GM19023 (cell line): ENCODE measurements at regions not wholly inside any gene's neighbourhood (a gene's known extent, or its start where the extent isn't known, plus 50 kb on each side); places are given as distances from the start of the nearest gene placed in this dataset.

Source experiments
- ATAC-seq: cut with Tn5 transposase; IDR thresholded peaks from one replicate; pipeline ENCODE4 v1.9.1; 2021; ENCODE audit warnings: mild to moderate bottlenecking, moderate library complexity; ENCODE audit not compliant: unreplicated experiment

DNA sequence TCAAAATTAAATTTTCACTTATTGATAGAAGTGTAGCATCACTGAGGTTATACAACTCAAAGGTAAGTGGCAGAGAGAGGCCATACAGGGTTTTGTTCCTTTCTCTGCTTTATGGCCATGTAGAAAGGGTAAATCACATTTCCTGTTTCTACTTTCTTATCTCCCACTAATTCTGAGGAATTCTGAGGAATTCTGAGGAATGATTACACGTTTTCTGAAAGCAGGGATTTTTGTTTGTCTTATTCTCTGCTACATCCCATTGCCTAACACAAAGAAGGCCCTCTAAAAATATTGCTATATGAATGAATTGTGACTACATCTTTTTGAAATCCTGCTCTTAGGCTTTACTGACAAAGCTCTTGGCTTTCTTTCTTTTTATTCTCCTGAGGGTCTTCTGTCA, 516.9 kb upstream of the ZNF608 start:
- no peak for ATAC-seq

DNA sequence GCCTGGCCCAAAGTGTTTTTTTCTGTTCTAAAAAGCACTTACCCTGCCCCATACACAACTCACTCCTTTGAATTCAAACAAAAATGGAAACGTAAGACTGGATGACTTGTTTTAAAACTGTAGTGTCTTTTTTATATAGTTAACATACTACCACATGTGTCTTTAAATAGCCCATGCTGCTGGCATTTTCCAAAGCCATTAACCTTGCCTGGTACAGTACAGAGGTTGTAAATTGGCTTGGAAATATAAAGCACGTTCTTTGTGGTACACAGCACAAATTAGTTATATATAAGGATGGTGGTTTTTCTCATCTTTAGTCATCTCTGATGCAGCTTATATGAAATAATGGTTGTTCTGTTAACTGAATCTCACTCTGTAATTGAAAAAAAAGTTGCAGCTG, 519.7 kb upstream of the ZNF608 start:
- ATAC-seq, result no peak

DNA sequence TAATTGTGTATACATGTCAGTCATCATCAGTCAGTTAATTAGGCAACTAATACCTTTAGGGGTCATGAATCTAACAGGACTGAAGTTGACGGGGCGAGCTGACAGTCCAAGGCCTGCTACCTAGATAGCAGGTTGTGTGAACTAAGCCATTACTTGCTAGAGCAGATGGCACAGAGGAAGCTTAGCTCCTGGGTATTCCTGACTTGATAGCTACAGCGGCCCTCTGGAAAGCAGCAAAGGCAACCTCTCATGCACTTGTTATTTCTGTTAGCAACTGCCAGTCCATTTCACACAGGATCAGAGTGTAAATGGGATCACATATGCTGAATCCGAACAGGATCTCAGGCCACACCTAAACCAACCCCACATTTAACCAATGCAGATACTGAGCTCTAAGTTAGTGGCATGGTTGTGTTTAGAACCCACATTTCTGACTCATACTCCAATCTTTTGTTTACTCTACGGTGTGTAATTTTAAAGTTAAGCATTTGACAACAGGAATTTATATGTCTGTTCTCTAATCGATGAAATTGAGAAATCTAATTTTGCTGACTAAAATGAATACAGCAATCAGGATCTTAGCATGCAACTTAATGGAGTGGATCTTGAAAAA, 521.3 kb upstream of the ZNF608 start:
- ATAC-seq, result no peak

DNA sequence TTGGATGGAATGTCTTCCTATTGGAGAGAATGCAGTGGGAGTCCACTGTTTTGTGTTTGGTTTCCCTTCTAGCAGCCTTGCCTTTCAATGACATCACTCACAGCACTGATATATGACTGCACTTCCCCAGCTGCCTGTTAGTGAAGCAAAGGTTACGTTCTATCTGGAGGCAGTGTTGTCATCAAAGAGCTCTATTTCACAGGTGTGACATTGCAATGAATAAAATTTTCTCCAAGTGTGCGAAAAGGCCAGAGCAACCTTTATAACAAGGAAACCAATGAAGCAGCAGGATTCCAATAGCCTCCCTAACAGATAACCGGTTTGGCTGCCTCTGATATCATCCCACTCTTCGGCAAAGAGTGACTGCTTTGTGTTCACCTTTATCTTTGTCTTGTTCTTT, 523.5 kb upstream of the ZNF608 start:
- no peak for ATAC-seq

DNA sequence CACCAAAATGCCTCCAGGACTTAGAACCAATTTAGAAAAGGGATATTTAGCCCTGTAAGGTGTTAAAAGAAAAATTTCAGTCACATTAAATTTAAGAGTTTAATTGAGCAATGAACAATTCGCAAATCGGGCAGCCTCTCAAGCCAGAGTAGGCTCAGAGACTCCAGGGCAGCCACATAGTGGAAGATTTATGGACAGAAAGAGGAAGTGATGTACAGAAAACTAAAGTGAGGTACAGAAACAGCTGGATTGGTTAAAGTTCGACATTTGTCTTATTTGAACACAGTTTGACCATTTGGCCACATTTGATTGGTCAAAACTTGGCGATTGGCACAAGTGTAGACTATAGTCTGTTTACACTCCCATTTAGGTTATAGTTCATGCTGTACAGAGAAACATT, 525.9 kb upstream of the ZNF608 start:
- ATAC-seq, result no peak

DNA sequence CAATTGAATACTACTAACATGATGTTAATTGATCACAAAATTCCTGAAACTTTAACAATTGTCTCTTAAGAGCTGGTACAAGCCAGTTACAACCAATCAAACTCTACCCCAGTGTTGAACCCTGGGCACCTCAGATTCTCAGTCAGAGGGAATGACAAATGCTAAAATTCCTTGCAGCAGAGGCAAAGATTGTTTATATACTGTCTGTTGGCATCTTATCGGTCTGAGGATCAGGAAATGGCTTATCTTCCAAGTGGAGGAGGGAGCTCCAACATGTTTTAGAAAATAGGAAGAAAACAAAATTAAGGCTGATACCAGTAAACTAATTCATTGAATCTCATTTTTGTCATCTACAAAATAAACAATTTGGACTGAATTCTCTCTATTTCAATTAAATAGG, 527.8 kb upstream of the ZNF608 start:
- no peak for ATAC-seq

DNA sequence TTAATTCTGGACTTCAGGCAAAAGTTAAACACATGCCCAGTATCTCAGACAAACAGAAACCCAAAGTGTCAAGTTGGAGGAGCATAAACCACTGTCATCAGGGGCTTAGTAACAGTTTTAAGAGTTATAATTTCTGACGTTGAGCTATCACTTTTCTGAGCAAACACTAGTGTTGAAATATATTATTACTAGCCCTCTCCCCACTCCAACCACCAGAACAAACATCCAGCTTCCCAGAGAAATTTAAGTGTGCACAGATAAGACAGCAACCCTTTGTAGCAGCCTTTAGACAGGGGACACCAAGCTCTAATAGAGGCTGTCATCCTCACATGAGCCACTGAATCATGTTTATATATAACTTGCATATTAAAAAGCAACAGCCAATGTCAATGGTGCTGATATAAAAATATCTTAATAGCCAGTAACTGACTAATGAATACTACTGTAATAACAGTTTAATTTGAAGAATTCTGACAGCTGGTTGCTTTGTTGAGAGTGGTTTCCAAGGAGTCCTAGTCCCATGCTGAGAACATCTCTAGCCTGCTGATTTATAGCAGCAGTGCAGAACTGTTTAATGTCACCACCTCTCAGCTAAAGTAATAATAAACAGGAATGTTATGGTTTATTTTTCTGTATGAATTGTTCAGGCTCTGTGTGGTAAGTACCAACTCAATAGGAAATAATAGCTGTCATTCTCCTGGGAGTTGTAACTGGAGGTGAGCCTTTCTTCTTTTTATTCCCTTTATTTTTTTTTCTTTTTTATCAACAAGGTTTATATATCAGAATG, 528.7 kb upstream of the ZNF608 start:
- no peak for ATAC-seq

DNA sequence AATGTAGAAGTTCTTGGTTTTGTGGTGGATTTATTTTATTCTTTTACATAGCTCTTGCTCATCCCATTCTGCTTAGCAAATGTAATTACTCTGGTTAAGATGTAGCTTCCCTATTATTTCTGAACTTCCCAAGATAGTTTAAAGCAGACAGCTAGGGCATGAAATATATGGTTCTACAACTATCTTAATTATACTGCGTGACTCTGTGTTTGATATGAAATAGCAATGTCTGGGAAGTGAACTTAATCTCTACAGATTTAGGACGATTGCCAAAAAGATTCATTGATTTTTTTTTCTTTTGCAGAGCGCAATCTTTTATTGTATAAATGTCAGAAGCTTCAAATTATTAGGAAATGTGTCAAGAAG, 529.3 kb upstream of the ZNF608 start:
- no peak for ATAC-seq

DNA sequence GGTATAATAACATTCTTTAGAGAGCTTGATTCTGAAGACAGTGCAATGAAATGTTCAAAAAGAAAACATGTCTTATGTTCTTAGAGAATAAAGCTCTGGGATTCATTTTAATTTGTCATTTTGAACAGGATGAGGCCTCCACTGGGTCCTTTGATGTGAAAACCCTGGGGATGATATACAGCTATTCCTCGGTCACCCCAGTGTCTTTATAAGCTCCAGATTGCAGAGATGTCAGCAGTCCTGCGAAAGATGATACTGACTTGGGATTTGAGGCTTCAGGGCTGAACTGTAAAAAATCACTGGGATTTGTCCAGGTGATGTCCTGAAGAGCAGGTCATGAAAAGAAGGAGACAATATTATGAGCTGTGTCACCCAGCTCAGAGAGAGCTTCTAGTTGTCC, 529.7 kb upstream of the ZNF608 start:
- ATAC-seq, result no peak

DNA sequence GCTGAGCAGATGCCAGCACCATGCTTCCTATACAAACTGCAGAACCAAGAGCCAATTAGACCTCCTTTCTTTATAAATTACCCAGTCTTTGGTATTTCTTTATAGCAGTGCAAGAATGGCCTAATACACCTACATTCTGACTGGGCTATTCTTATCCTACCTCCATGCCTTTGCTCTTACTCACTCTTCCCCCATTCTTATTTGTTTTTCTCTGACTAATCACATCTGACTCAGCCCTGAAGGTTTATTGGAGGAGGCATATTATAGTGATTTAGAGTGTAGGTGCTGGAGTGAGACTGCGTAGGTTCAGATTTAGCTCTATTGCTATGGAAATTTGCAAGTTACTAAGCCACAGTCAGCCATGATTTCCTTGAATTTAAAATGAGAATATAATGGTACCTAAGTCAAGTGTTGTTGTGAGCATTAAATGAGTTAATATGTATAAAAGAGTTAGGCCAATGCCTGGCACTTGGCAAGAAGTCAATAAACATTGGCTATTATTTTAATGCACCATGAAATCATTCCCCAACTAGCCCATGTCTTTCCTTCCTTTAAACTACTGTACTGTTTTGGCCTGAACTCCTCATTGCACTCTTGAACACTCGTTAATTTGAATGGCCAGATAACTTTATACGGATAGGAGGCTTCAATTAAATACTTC, 531.2 kb upstream of the ZNF608 start:
- no peak for ATAC-seq

DNA sequence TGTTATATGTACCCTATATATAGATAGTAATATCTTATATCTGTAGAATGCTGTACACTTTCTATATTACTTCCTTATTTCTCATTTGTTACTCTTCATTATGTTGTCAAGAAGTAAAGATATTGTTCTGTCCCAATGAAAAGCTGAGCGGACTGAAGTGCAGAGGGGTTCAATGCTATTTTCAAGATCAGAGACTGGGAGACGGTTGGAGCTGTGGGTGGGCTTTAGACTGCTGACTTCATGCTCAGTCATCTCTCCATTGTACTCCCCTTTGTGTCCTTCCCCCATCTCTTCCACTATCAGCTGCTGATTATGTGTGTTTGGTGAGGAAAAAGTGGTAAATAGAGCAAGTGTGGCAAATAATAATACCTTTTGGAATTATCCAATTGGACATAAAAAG, 532.3 kb upstream of the ZNF608 start:
- ATAC-seq, result no peak

DNA sequence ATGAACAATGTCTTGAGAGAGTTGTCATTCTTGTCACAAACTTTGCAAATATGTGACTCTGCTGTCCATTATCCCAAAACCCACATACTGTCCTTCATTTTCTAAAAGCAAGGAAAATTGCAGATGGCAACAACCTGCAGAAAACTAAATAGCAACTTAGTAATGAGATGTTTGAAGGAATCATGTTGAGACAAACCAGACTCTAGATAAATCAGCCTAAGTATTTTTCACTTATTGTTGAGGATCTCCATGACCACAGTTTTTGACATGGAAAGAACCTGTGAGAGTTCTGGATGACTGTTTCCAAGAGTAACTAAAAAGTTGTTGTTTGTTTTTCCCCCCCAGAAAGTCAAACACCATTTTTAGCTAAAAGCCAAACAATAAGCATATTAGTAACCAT, 535.2 kb upstream of the ZNF608 start:
- ATAC-seq, result no peak

DNA sequence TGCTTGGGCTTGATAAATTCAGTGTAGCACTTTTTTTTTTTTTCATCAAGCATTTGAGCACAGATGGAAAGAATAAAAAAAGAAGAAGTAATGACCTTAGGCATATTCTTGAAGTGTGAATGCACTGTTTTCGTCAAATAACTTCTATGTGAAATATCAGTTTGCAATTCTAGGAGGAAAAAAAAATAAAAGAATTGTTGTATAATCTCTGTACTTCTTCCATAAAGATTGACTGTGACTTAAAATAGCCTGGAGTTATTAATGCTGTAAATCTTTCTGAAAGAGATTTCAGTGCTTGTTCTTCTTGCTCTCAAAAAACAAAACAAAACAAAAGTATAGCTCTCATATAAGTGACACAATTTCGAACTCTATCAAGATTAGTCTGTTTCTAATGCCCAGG, 536.9 kb upstream of the ZNF608 start:
- no peak for ATAC-seq

DNA sequence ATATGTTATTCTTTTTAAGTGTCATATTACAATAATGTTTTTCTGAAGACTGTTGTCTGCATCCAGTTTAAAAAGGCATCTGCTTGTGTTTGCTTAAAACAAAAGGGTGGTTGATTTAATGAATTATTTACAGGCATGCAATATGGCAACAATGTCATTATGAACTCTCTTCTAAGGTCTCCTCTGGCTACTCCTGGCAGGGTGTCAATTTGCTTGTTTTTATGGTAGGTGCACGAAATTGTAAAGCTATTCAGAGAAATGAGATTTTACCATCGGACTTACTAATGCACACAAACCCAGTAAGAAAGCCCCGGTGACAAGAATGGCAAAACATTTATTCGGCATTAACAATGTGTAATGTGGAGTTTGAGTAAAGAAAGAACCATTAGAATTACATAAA, 539.8 kb upstream of the ZNF608 start:
- no peak for ATAC-seq

DNA sequence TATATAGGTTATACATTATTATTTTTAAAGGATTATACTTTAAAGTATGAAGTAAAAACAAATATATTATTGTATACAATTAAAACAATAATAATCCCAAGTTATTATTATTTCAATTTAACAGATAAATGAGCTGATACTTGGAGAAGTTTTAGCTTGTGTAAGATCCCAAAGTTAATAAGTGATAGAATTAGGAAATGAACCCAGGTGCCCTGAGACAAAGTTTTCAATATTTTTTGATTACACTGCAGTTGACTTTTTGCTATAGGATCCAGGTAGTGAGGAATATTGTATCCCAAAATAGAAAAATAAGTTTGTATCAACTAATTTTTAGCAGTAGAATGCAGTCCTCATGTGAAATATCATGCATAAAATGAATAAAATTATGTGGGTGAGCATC, 543.2 kb upstream of the ZNF608 start:
- ATAC-seq, result no peak

DNA sequence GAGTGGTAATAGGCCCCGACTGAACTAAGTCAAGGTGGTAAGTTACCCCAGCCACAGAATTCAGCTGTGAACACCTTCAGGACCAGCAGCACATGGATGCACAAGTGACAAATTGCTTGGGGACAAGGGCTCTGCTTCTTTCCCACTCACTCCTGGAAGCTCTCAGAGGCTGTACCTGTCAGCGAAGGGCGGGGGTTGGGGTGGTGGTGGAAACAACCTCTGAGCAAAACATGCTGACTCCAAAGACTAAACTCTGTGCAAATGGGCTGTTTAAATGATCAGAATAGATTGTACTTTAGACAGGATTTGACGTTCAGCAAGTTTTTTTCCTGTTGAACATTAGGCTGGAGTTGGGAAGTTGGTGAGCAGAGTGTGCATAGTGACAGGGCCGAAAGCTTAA, 544.5 kb upstream of the ZNF608 start:
- ATAC-seq, result no peak

DNA sequence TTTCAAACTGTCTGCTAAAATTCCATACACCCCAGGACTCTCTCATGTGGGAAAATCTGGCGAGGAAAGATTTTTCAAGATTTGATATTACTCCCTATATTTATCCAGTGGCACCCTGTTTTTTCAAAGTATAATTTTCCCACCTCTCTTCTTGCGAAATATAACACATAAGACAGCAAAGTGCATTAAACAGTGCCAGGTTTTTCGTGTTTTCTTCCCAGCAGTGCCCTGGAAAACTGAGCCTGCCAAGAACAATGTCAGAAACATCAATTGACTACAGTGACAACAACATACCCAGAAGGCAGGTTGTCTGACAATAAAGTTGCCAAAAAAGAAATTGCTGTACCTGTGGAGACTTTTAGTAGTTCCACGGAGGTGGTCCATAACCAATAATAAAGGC, 545.0 kb upstream of the ZNF608 start:
- no peak for ATAC-seq

DNA sequence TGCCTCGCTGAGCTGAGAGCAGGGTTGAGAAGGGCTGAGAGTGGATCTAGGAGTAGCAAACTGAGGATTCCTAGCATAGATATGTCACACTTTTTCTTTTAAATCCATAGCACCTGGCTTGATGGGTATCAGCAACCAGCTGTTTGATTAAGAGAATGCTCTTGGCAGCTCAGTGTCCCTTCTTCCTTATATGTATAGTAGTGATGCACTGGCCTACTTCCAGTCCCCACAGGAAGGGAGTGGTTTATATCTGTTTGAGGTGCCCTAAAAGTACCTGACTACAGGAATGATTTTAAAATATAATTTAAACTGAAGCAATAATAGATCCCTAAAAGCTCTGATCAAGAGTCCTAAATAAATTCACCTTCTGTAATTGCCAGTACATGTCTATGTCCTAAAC, 546.8 kb upstream of the ZNF608 start:
- no peak for ATAC-seq

DNA sequence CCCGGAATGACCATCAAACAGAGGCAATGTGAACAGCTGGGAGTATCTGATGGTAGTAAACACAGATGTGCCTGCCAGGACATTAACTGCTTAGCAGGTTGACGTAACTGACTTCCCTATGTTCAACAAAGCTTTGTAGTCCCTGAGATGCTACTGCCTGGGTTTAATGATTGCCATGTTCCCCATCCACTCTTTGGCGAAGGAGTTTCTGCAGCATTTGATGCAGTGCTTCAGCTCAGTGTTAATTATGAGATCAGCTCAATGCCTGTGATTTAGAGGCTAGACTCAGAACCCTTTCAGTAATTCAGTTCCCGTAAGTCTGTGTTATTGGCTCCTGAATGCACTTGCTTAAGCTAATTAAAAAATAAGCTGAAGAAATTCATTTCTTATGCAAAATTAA, 547.3 kb upstream of the ZNF608 start:
- ATAC-seq, result no peak

DNA sequence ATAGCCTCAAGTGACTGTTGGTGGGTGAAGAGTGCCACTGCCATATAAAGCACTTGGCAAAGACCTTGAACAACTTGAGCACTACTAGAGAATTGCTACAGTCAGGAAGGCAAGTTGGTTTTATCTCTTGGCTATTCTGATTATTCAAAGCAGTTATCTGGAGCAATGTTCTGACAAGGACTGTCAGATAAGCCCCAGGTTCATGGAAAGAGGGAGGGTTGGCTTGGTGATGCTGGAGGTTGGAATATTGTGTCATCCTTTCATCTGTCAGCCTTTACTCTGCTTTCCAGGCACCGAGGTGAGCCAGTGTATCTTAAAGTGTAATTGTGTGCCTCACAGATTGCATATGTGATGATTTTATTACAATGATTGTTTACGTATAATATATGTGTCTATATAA, 548.4 kb upstream of the ZNF608 start:
- ATAC-seq, result no peak

DNA sequence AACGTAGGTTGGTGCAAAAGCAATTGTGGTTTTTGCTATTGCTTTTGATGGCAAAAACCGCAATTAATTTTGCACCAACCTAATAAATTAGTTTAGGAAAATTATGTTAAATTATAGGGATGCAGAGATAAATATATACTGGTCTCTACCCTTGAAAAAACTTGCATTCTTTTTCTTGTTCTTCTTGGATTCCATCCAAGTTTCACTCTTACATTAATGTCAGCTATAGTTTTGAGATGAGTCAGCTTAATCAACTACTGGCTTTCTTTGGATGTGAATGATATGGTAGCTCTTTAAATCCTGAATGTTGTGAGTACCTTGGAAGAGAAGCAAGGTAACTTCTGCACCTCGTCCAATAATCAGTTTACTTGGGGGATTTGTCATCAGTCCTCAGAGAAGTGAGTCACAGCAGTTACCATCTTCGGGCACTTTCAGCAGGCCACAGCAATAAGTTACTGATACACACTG, 549.0 kb upstream of the ZNF608 start:
- ATAC-seq, result no peak

DNA sequence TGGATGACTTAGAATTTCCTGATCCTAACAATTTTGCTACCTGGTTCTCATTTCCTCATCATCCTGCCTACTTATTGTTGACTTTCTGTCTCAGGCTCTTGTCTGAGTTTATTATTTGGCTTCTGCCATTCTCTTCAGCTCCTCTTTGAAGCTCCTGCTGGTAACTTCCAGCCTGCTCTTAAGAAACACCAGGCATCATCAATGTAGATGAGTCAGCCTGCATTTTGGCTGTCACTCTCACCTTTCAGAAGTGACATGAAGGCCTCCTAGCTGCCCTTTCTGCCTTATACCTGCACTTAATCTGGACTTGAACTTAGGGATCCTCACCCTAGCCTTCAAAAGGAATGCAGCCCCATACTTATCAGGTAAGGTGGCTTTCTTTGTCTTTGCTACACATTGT, 551.8 kb upstream of the ZNF608 start:
- ATAC-seq, result no peak
